Vagina (tissue), 2 donors: ENCODE measurements at regions not wholly inside any gene's neighbourhood (a gene's known extent, or its start where the extent isn't known, plus 50 kb on each side); places are given as distances from the start of the nearest gene placed in this dataset.

ENCODE experiments used
- DNase-seq, 2 donors: peaks; one replicate each; pipeline ENCODE4 v3.0.0-alpha.2; 2017; ENCODE audit errors: extremely low spot score in 2 of 2
- H3K27ac ChIP-seq: fragments of 200-600 bp; sonication (generic); one replicate; pipeline ENCODE4 v1.5.1; 2019
- H3K27me3 ChIP-seq: fragments of 200-600 bp; sonication (generic); one replicate; pipeline ENCODE4 v1.5.1; 2019
- H3K36me3 ChIP-seq, 2 donors: fragments of 200-600 bp; sonication (generic); one replicate each; pipeline ENCODE4 v1.5.1; 2017 to 2019
- H3K4me1 ChIP-seq: fragments of 200-600 bp; sonication (generic); one replicate; pipeline ENCODE4 v1.5.1; 2019
- H3K4me3 ChIP-seq, 2 donors: fragments of 200-600 bp; sonication (generic); 1 replicate in 1 of 2; 2 replicates in 1 of 2; pipeline ENCODE4 v1.5.1; 2016 to 2019
- H3K9me3 ChIP-seq: fragments of 200-600 bp; sonication (generic); one replicate; pipeline ENCODE4 v1.5.1; 2019
- POLR2A ChIP-seq, 2 donors: fragments of 450-650 bp; IDR thresholded peaks; one replicate each; pipeline ENCODE4 v1.6.1; 2017; ENCODE audit warnings: antibody characterized with exemption in 2 of 2, mild to moderate bottlenecking in 2 of 2, moderate library complexity in 2 of 2
- POLR2AphosphoS5 ChIP-seq, 2 donors: sonication (generic); formaldehyde crosslinking; IDR thresholded peaks; one replicate each; pipeline ENCODE4 v1.9.0; 2017; ENCODE audit warnings: antibody characterized with exemption in 2 of 2, mild to moderate bottlenecking in 2 of 2, low read depth in 1 of 2; ENCODE audit not compliant: insufficient read depth in 1 of 2
- intact Hi-C: fragments of 100-400 bp; cut with DNase I; formaldehyde crosslinking; loops from one replicate; pipeline ENCODE4 v1.15.1; 2023
- TF ChIP-seq, protein P1 (sequence below), 3 experiments: fragments of 450-650 bp in 2 of 3; fragments of 200-600 bp in 1 of 3; sonication (generic) in 1 of 3; IDR thresholded peaks; one replicate each; pipeline ENCODE4 v1.5.1; 2017 to 2019; ENCODE audit warnings: antibody characterized with exemption in 3 of 3, mild to moderate bottlenecking in 2 of 3, moderate library complexity in 2 of 3

DNA sequence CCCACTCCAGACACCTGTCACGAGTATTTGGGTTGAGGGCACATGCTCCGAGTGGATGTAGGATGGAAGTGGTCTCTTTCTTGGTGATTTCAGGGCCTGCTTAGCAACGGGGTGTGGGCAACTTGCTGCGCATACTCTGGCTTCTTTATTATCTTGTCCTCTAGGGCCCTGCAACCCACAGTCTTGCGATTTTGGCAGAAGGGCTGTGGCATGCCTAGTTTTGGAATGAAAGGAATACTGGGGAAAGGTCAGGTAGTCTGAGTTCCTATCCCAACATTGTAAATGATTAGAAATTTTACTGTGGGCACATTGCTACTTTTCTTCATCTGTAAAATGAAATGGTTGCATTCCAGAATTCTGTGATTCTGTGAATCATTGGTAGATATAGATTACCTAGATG lies 74.3 kb downstream of the ACTBL2 start:
- intact Hi-C loops = no loop called here
- H3K4me3 ChIP-seq = no peak overlapping the region
- no peak overlapping the region for H3K27ac ChIP-seq
- no peaks in the 10 kb centered on the region for H3K27me3 ChIP-seq
- H3K9me3 ChIP-seq = no peaks in the 10 kb centered on the region
- H3K36me3 ChIP-seq = no peaks in the 10 kb centered on the region
- H3K4me1 ChIP-seq = no peaks in the 10 kb centered on the region
- DNase-seq = no peak
- TF ChIP-seq, protein P1, sequence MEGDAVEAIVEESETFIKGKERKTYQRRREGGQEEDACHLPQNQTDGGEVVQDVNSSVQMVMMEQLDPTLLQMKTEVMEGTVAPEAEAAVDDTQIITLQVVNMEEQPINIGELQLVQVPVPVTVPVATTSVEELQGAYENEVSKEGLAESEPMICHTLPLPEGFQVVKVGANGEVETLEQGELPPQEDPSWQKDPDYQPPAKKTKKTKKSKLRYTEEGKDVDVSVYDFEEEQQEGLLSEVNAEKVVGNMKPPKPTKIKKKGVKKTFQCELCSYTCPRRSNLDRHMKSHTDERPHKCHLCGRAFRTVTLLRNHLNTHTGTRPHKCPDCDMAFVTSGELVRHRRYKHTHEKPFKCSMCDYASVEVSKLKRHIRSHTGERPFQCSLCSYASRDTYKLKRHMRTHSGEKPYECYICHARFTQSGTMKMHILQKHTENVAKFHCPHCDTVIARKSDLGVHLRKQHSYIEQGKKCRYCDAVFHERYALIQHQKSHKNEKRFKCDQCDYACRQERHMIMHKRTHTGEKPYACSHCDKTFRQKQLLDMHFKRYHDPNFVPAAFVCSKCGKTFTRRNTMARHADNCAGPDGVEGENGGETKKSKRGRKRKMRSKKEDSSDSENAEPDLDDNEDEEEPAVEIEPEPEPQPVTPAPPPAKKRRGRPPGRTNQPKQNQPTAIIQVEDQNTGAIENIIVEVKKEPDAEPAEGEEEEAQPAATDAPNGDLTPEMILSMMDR (IDR thresholded peaks at IDR 0.05) = no peak
- TF ChIP-seq POLR2A (IDR thresholded peaks at IDR 0.05) (no peak), POLR2AphosphoS5 (IDR thresholded peaks at IDR 0.05; ENCODE audit: insufficient read depth in 1 of 2, low read depth in 1 of 2) (no peak)

DNA sequence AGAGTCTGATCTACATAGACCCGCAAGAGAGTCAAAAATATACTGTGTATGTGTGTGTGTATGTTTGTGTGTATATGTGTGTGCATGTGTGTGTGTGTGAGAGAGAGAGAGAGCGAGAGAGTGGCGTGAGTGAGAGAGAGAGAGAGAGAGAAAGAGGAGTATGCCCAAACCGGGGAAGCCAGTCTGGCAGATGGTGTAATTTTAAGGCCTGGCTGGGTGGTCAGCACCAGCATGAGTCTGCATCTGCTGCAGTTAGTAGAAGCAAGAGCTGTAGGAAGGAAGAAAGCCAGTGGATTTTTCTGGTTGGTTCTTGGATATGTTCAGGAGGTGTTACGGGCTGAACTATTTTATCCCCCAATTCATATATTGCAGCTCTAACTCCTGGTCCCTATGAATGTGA lies 75.2 kb downstream of the ACTBL2 start:
- no peaks in the 10 kb centered on the region for H3K4me1 ChIP-seq
- no peak overlapping the region for H3K27ac ChIP-seq
- intact Hi-C loops = no loop called here
- no peak overlapping the region for H3K4me3 ChIP-seq
- TF ChIP-seq, protein P1 (IDR thresholded peaks at IDR 0.05) = no peak
- TF ChIP-seq POLR2A (IDR thresholded peaks at IDR 0.05) (no peak), POLR2AphosphoS5 (IDR thresholded peaks at IDR 0.05; ENCODE audit: insufficient read depth in 1 of 2, low read depth in 1 of 2) (no peak)
- H3K9me3 ChIP-seq = no peaks in the 10 kb centered on the region
- no peaks in the 10 kb centered on the region for H3K36me3 ChIP-seq
- DNase-seq = no peak
- no peaks in the 10 kb centered on the region for H3K27me3 ChIP-seq

DNA sequence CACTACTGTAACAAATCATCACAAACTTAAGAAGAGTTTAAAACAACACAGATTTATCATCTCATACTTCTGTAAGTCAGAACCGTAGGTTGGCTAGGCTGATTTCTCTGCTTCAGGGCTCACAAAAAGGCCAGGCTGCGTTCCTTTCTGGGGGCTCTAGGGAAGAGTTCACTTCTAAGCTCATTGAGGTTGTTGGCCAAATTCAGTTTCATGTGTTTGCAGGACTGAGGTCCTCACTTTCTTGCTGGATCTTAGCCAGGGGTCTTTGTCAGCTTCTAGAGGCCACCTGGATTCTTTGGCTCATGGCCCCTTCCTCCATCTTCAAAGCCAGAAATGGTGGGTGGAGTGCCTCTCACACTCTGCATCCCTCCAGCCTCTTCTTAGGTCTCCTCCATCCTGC lies 76.0 kb downstream of the ACTBL2 start:
- Histone ChIP-seq H3K27me3 (no peaks in the 10 kb centered on the region), H3K4me3 (no peak overlapping the region), H3K9me3 (no peaks in the 10 kb centered on the region), H3K27ac (no peak overlapping the region), H3K4me1 (no peaks in the 10 kb centered on the region), H3K36me3 (no peaks in the 10 kb centered on the region)
- no peak for DNase-seq
- TF ChIP-seq POLR2AphosphoS5 (IDR thresholded peaks at IDR 0.05; ENCODE audit: insufficient read depth in 1 of 2, low read depth in 1 of 2) = no peak
- TF ChIP-seq, protein P1 (IDR thresholded peaks at IDR 0.05) = no peak
- TF ChIP-seq POLR2A (IDR thresholded peaks at IDR 0.05) = no peak
- intact Hi-C loops = no loop called here

DNA sequence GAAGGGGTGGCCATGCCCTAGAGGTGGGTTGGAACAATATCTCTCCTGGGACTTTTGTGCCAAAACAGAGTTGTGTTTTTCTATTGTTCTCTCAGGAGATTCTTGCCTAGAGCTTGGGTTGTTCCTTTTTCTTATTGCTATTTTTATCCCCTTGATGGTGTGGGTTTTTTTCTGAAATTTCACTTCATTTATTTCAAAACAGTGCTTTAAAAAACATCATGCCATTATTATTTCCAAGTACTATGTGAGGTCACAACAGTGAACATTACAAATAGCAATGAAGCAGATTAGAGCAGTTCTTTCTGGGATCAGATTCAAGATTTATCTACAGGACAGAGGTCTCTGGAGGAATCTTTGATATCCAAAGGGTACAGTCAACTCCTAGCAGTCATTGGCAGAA lies 76.6 kb downstream of the ACTBL2 start:
- H3K9me3 ChIP-seq = no peaks in the 10 kb centered on the region
- H3K4me3 ChIP-seq = no peak overlapping the region
- no peak overlapping the region for H3K27ac ChIP-seq
- intact Hi-C loops = no loop called here
- DNase-seq = no peak
- no peaks in the 10 kb centered on the region for H3K27me3 ChIP-seq
- TF ChIP-seq, protein P1 (IDR thresholded peaks at IDR 0.05) = no peak
- TF ChIP-seq POLR2A (IDR thresholded peaks at IDR 0.05) (no peak), POLR2AphosphoS5 (IDR thresholded peaks at IDR 0.05; ENCODE audit: insufficient read depth in 1 of 2, low read depth in 1 of 2) (no peak)
- H3K36me3 ChIP-seq = no peaks in the 10 kb centered on the region
- H3K4me1 ChIP-seq = no peaks in the 10 kb centered on the region

DNA sequence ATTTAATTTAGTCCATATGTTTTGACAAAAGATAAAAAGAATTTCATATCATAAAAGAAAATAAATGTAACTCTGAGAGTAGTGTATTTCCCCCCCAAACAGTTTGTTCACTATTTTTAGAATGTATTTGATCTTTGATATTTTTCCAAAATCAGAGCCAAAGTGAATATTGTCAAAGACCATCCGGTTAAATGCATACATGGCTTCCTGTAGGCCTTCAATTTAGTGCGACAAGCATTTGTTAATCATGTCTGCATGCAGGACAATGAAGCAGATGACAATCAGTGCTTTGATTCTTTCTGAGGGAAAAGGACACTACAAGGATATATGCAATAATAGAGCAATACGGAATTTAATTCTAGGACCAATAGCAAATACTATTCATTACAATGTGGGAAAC lies 79.8 kb downstream of the ACTBL2 start:
- H3K27me3 ChIP-seq = no peaks in the 10 kb centered on the region
- no peaks in the 10 kb centered on the region for H3K4me1 ChIP-seq
- no peaks in the 10 kb centered on the region for H3K9me3 ChIP-seq
- H3K4me3 ChIP-seq = no peak overlapping the region
- H3K27ac ChIP-seq = no peak overlapping the region
- H3K36me3 ChIP-seq = no peaks in the 10 kb centered on the region
- DNase-seq = no peak
- TF ChIP-seq POLR2AphosphoS5 (IDR thresholded peaks at IDR 0.05; ENCODE audit: insufficient read depth in 1 of 2, low read depth in 1 of 2) (no peak), POLR2A (IDR thresholded peaks at IDR 0.05) (no peak)
- TF ChIP-seq, protein P1 (IDR thresholded peaks at IDR 0.05) = no peak
- intact Hi-C loops = no loop called here
